DND-41 (cell line): ENCODE measurements at regions not wholly inside any gene's neighbourhood (a gene's known extent, or its start where the extent isn't known, plus 50 kb on each side); places are given as distances from the start of the nearest gene placed in this dataset.

Experiments
- CTCF ChIP-seq: IDR thresholded peaks from 2 replicates; pipeline ENCODE4 v1.5.1; 2012; ENCODE audit warnings: borderline replicate concordance, low read length, moderate library complexity, mild to moderate bottlenecking; ENCODE audit not compliant: poor library complexity, severe bottlenecking; ENCODE audit errors: extremely low read depth
- EZH2 ChIP-seq: IDR thresholded peaks from 3 replicates; pipeline ENCODE4 v1.6.1; 2012; ENCODE audit warnings: borderline replicate concordance, low read depth, mild to moderate bottlenecking, moderate library complexity, low read length, inconsistent platforms; ENCODE audit not compliant: severe bottlenecking

GRCh38 chr1:56200896-56201295, 378.5 kb downstream of the PLPP3 start:
- TF ChIP-seq CTCF (no peak), EZH2 (no peak)
